ENCODE measurements at regions not wholly inside any gene's neighbourhood (a gene's known extent, or its start where the extent isn't known, plus 50 kb on each side); places are given as distances from the start of the nearest gene placed in this dataset.

DNA sequence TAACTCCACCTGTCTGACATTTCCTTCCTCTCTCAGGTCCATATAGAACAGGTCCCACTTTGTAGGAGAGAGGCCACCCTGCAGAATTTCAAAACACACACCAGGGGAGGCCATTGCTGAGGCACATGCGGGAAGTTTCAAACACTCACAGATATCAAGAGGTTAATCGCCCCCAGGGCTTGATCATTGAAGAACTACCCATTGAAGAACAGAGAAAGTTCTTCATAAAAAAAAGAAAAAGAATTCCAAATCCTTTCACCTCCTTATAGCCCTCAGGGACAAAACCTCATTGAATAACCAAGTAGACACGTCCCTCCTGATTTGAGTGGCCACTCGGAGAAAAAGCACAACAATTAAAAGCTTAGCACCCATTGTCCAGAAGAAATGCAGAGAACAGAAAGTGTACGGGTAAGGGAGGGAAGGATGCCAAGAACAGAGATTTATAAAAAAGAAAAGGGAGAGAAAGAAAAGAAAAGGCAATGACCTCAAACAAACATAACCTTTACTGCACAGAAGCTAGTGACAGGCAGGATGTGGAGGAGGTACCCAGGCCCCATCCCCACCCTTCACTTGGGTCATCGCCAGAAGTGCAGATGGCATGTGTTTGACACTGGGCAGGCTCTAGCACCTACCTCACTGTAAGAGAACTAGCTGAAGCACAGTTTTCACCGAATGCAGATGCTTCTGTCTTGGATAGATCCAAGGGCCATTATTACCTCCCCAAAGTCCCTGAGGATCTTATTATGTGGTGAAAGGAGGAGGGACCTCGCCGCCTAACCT is 112.3 kb upstream of the HES1 start:
- Histone ChIP-seq H3K9me3 (ENCODE audit: control insufficient read depth in 3 of 3, low read length in 3 of 3) (no peaks in the 10 kb centered on the region), H3K36me3 (ENCODE audit: control insufficient read depth in 3 of 3, insufficient read depth in 3 of 3, low read length in 3 of 3) (no peaks in the 10 kb centered on the region), H3K4me3 (ENCODE audit: low read length in 3 of 3) (no peak overlapping the region), H3K4me1 (ENCODE audit: control insufficient read depth in 3 of 3, insufficient read depth in 3 of 3, low read length in 3 of 3) (peaks cover 0 to 6% (median 0%) of the 10 kb centered on the region in 3 donors), H3K27me3 (ENCODE audit: control insufficient read depth in 3 of 3, insufficient read depth in 3 of 3, low read length in 3 of 3) (peaks cover 0 to 4% (median 2%) of the 10 kb centered on the region in 3 donors), H3K27ac (ENCODE audit: low read depth, low read length) (no peak overlapping the region), H3K9ac (ENCODE audit: low read depth in 1 of 3, low read length in 3 of 3) (no peak overlapping the region)

DNA sequence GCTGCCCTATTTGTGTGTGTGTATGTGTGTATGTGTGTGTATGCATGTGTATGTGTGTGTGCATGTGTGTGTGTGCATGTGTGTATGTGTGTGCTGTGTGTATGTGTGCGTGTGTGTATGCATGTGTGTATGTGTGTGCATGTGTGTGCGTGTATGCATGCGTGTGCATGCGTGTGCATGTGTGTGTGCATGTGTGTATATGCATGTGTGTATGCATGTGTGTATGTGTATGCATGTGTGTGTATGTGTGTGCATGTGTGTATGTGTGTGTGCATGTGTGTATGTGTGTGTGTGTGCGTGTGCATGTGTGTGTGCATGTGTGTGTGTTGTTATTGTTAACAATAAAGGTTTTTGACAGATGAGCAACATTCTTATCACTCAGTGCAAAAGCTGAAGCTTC is 110.8 kb upstream of the HES1 start:
- Histone ChIP-seq H3K9ac (ENCODE audit: low read depth in 1 of 3, low read length in 3 of 3) (no peak overlapping the region), H3K27me3 (ENCODE audit: control insufficient read depth in 3 of 3, insufficient read depth in 3 of 3, low read length in 3 of 3) (peaks cover 0 to 4% (median 4%) of the 10 kb centered on the region in 3 donors), H3K4me1 (ENCODE audit: control insufficient read depth in 3 of 3, insufficient read depth in 3 of 3, low read length in 3 of 3) (peaks cover 0 to 6% (median 0%) of the 10 kb centered on the region in 3 donors)

DNA sequence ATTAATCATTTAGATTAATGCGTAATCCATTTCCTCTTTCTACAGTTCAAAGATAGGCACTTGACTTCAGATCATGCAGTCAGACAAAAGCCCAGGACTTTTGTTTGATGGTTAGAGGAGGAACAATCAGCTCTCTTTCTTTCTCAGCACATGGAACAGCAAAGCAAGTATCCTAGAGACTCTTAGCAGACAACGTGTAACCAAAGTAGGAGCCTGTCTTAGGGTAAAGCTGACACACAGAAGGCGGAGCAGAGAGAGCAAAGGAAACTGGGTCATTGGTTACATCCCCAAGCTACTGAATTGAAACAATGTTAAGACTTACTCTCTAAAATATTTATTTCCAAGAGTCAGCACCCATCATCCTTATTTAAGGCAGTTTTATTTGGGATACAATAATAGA is 110.0 kb upstream of the HES1 start:
- no peak overlapping the region for H3K27ac ChIP-seq (ENCODE audit: low read depth, low read length)
- no peak overlapping the region for H3K9ac ChIP-seq (ENCODE audit: low read depth in 1 of 3, low read length in 3 of 3)
- no peaks in the 10 kb centered on the region for H3K36me3 ChIP-seq (ENCODE audit: control insufficient read depth in 3 of 3, insufficient read depth in 3 of 3, low read length in 3 of 3)
- peaks cover 0 to 6% (median 0%) of the 10 kb centered on the region in 3 donors for H3K4me1 ChIP-seq (ENCODE audit: control insufficient read depth in 3 of 3, insufficient read depth in 3 of 3, low read length in 3 of 3)
- no peak overlapping the region for H3K4me3 ChIP-seq (ENCODE audit: low read length in 3 of 3)
- H3K27me3 ChIP-seq (ENCODE audit: control insufficient read depth in 3 of 3, insufficient read depth in 3 of 3, low read length in 3 of 3) = peaks cover 0 to 4% (median 4%) of the 10 kb centered on the region in 3 donors
- H3K9me3 ChIP-seq (ENCODE audit: control insufficient read depth in 3 of 3, low read length in 3 of 3) = no peaks in the 10 kb centered on the region

More for the DNA sequence above, 110.8 kb upstream of the HES1 start:
- H3K4me3 ChIP-seq (ENCODE audit: low read length in 3 of 3) = no peak overlapping the region
- H3K9me3 ChIP-seq (ENCODE audit: control insufficient read depth in 3 of 3, low read length in 3 of 3) = no peaks in the 10 kb centered on the region
- H3K36me3 ChIP-seq (ENCODE audit: control insufficient read depth in 3 of 3, insufficient read depth in 3 of 3, low read length in 3 of 3) = no peaks in the 10 kb centered on the region
- no peak overlapping the region for H3K27ac ChIP-seq (ENCODE audit: low read depth, low read length)

DNA sequence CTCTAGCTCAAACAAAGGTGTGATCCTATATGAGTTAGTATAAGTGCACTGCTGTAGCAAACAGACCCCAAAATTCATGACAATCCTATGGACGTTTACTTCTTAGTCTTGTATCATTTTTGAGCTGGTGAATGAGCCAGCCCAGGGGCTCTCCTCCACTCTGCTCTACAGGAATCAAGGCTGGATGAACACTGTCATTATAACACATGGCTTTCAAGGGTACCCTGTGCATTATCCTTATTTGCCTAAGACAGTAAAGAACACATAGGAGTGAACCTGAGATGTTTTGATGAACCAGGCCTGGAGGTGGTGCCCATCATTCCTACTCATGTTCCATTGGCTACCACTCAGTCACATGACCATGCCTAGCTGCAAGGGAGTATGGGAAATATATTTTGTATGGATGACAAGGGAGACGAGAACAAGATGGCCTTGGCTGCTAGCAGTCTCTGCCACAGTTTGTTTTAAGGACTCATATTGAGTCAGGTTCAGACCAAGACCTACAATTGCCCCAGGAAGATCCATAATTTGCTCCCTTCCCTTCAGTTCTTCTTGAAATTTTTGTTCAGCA is 107.4 kb upstream of the HES1 start:
- Histone ChIP-seq H3K27me3 (ENCODE audit: control insufficient read depth in 3 of 3, insufficient read depth in 3 of 3, low read length in 3 of 3) (peaks cover 0 to 7% (median 4%) of the 10 kb centered on the region in 3 donors), H3K27ac (ENCODE audit: low read depth, low read length) (no peak overlapping the region), H3K36me3 (ENCODE audit: control insufficient read depth in 3 of 3, insufficient read depth in 3 of 3, low read length in 3 of 3) (no peaks in the 10 kb centered on the region), H3K4me1 (ENCODE audit: control insufficient read depth in 3 of 3, insufficient read depth in 3 of 3, low read length in 3 of 3) (peaks cover 0 to 6% (median 0%) of the 10 kb centered on the region in 3 donors), H3K4me3 (ENCODE audit: low read length in 3 of 3) (no peak overlapping the region), H3K9me3 (ENCODE audit: control insufficient read depth in 3 of 3, low read length in 3 of 3) (no peaks in the 10 kb centered on the region), H3K9ac (ENCODE audit: low read depth in 1 of 3, low read length in 3 of 3) (no peak overlapping the region)

DNA sequence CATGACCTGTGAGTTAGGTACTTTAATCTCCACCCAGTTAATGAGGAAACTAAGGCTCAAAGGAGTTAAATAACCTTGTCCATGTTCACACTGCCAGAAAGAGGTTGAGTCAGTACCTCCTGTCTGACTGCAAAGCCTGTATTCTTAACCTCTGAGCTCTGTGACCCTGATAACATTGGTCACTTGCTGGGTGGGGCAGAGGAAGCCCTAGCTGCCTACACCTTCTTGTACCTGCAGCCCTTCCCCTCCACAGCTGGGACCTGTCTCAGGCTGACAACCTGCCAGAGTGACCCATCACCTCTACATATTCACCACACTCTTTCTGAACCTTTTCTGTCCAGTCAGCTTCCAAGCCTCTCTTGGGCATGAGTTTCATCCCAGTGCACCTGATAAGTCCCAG is 106.1 kb upstream of the HES1 start:
- Histone ChIP-seq H3K27me3 (ENCODE audit: control insufficient read depth in 3 of 3, insufficient read depth in 3 of 3, low read length in 3 of 3) (peaks cover 0 to 7% (median 4%) of the 10 kb centered on the region in 3 donors), H3K9me3 (ENCODE audit: control insufficient read depth in 3 of 3, low read length in 3 of 3) (no peaks in the 10 kb centered on the region), H3K36me3 (ENCODE audit: control insufficient read depth in 3 of 3, insufficient read depth in 3 of 3, low read length in 3 of 3) (no peaks in the 10 kb centered on the region)

DNA sequence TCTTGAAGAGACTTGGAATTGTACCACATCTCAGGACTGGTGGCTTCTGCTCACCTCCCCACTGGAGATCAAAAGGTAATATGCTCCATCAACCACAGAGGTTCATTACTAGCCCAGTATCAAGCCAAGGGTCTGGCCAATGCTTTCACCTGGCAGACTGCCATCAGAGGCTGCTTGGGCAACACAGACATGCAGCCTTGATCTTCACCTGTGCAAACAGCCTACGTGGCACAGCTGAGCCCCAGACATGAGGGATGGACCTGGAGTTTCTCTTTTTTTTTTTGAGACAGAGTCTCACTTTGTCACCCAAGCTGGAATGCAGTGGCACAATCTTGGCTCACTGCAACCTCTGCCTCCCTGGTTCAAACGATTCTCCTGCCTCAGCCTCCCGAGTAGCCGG is 105.6 kb upstream of the HES1 start:
- no peak overlapping the region for H3K4me3 ChIP-seq (ENCODE audit: low read length in 3 of 3)
- peaks cover 0 to 6% (median 0%) of the 10 kb centered on the region in 3 donors for H3K4me1 ChIP-seq (ENCODE audit: control insufficient read depth in 3 of 3, insufficient read depth in 3 of 3, low read length in 3 of 3)
- H3K9ac ChIP-seq (ENCODE audit: low read depth in 1 of 3, low read length in 3 of 3) = no peak overlapping the region
- no peaks in the 10 kb centered on the region for H3K36me3 ChIP-seq (ENCODE audit: control insufficient read depth in 3 of 3, insufficient read depth in 3 of 3, low read length in 3 of 3)
- H3K9me3 ChIP-seq (ENCODE audit: control insufficient read depth in 3 of 3, low read length in 3 of 3) = no peaks in the 10 kb centered on the region
- H3K27ac ChIP-seq (ENCODE audit: low read depth, low read length) = no peak overlapping the region
- peaks cover 0 to 7% (median 4%) of the 10 kb centered on the region in 3 donors for H3K27me3 ChIP-seq (ENCODE audit: control insufficient read depth in 3 of 3, insufficient read depth in 3 of 3, low read length in 3 of 3)

More for the DNA sequence above, 106.1 kb upstream of the HES1 start:
- H3K9ac ChIP-seq (ENCODE audit: low read depth in 1 of 3, low read length in 3 of 3) = no peak overlapping the region
- H3K4me1 ChIP-seq (ENCODE audit: control insufficient read depth in 3 of 3, insufficient read depth in 3 of 3, low read length in 3 of 3) = peaks cover 0 to 6% (median 0%) of the 10 kb centered on the region in 3 donors
- no peak overlapping the region for H3K27ac ChIP-seq (ENCODE audit: low read depth, low read length)
- H3K4me3 ChIP-seq (ENCODE audit: low read length in 3 of 3) = no peak overlapping the region

DNA sequence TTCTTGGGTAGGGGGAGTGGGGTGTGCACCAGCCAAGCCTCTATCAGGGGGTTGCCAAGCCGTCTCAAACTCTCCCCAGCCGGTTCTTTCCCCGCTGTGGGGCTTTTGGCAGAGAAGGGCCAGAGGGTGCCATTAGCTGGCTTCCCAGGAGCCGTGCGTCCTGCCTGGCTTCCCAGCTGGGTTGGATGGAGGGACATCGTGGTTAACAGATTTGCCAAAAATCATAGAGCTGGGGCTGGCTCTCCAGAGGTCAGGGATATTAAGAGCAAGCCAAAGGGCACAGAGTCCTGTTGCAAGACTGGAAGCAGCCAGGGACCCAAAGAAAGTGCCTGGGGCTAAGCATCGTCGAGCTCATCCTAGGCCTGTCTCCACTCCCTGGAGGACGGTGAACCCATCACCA is 104.6 kb upstream of the HES1 start:
- no peak overlapping the region for H3K9ac ChIP-seq (ENCODE audit: low read depth in 1 of 3, low read length in 3 of 3)
- peaks cover 0 to 6% (median 0%) of the 10 kb centered on the region in 3 donors for H3K4me1 ChIP-seq (ENCODE audit: control insufficient read depth in 3 of 3, insufficient read depth in 3 of 3, low read length in 3 of 3)
- no peaks in the 10 kb centered on the region for H3K36me3 ChIP-seq (ENCODE audit: control insufficient read depth in 3 of 3, insufficient read depth in 3 of 3, low read length in 3 of 3)
- H3K27me3 ChIP-seq (ENCODE audit: control insufficient read depth in 3 of 3, insufficient read depth in 3 of 3, low read length in 3 of 3) = peaks cover 0 to 7% (median 4%) of the 10 kb centered on the region in 3 donors
- H3K9me3 ChIP-seq (ENCODE audit: control insufficient read depth in 3 of 3, low read length in 3 of 3) = no peaks in the 10 kb centered on the region
- H3K4me3 ChIP-seq (ENCODE audit: low read length in 3 of 3) = no peak overlapping the region
- H3K27ac ChIP-seq (ENCODE audit: low read depth, low read length) = no peak overlapping the region

DNA sequence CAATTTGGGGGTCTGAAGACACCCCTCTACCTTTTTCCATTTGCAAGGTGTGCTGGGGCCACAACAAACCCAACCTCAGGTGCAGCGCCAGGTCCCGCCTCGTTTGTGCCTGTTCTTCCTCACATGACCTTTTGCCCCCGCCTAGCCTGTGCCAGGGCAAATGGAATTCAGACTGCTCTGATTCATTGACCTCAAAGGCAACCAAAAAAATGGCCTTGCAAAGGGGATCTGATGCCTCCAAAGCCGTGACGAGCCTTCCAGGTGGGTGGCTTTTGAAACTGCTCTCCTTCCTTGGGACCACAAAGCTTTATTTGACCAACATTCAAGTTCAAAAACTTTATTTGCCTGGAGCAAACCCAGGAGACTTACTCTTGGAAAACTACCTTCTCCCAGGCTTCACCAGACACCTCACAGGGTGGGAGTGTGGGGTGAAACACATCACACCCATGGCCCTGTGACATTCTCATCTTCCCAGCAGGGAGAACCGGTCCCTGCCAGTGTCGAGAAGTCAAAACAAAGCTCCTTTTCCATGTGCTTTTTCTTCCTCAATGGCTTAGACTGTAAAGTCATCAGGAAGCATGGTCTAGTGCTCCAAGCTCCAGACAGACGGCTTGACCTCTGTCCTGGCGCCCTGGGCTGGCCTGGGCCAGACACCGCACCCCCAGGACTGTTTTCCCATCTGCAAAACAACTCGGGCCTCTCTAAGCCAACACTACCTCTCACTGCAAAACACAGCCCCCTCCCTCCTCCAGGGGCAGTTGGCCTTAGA is 103.9 kb upstream of the HES1 start:
- Histone ChIP-seq H3K4me1 (ENCODE audit: control insufficient read depth in 3 of 3, insufficient read depth in 3 of 3, low read length in 3 of 3) (peaks cover 0 to 6% (median 0%) of the 10 kb centered on the region in 3 donors), H3K36me3 (ENCODE audit: control insufficient read depth in 3 of 3, insufficient read depth in 3 of 3, low read length in 3 of 3) (no peaks in the 10 kb centered on the region), H3K27me3 (ENCODE audit: control insufficient read depth in 3 of 3, insufficient read depth in 3 of 3, low read length in 3 of 3) (peaks cover 0 to 5% (median 4%) of the 10 kb centered on the region in 3 donors), H3K4me3 (ENCODE audit: low read length in 3 of 3) (no peak overlapping the region), H3K27ac (ENCODE audit: low read depth, low read length) (no peak overlapping the region), H3K9me3 (ENCODE audit: control insufficient read depth in 3 of 3, low read length in 3 of 3) (no peaks in the 10 kb centered on the region), H3K9ac (ENCODE audit: low read depth in 1 of 3, low read length in 3 of 3) (no peak overlapping the region)

DNA sequence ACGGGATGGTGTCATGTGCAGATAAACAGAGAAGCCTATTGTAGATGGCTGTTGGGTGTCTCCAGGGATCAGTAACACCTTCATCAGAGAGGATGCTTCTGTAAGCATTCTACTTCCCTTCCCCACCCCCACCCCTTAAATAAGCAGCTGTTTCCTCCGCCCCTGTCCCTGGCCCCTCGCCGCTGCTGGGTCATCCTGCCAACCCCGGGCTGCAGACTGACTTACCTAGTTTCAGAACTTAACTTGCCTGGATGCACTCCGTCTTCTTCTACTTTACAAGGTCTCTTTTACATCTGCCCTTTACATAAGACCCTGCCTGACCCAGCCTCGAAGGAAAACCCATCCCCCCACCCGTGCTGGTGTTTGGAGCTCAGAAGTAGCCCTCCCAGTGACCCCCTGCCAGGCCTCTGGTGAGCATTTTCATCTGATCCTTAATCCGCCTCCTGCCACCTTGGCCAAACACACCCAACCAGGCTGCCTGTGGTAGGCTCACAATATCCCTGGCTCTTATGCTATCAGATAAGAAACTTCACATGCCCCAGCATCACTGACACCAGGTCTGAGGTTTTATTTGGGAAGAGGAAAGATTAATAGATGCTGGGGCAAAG is 103.0 kb upstream of the HES1 start:
- H3K36me3 ChIP-seq (ENCODE audit: control insufficient read depth in 3 of 3, insufficient read depth in 3 of 3, low read length in 3 of 3) = no peaks in the 10 kb centered on the region
- peaks cover 0 to 3% (median 2%) of the 10 kb centered on the region in 3 donors for H3K27me3 ChIP-seq (ENCODE audit: control insufficient read depth in 3 of 3, insufficient read depth in 3 of 3, low read length in 3 of 3)
- no peaks in the 10 kb centered on the region for H3K4me1 ChIP-seq (ENCODE audit: control insufficient read depth in 3 of 3, insufficient read depth in 3 of 3, low read length in 3 of 3)
- H3K4me3 ChIP-seq (ENCODE audit: low read length in 3 of 3) = no peak overlapping the region
- H3K9ac ChIP-seq (ENCODE audit: low read depth in 1 of 3, low read length in 3 of 3) = no peak overlapping the region
- no peaks in the 10 kb centered on the region for H3K9me3 ChIP-seq (ENCODE audit: control insufficient read depth in 3 of 3, low read length in 3 of 3)
- H3K27ac ChIP-seq (ENCODE audit: low read depth, low read length) = no peak overlapping the region
